CD4-positive, alpha-beta T cell treated with Interleukin-1 beta for 1 hour (primary cell): ENCODE measurements at regions not wholly inside any gene's neighbourhood (a gene's known extent, or its start where the extent isn't known, plus 50 kb on each side); places are given as distances from the start of the nearest gene placed in this dataset.
"Not testable (repeated sequence)": the region's sequence is repeated elsewhere in the genome, so short reads cannot be mapped to it uniquely, and the experiment has no call there.

Experiments used
- DNase-seq, 2 donors: peaks; one replicate each; pipeline ENCODE4 v3.0.0-alpha.2; 2020 to 2022

DNA sequence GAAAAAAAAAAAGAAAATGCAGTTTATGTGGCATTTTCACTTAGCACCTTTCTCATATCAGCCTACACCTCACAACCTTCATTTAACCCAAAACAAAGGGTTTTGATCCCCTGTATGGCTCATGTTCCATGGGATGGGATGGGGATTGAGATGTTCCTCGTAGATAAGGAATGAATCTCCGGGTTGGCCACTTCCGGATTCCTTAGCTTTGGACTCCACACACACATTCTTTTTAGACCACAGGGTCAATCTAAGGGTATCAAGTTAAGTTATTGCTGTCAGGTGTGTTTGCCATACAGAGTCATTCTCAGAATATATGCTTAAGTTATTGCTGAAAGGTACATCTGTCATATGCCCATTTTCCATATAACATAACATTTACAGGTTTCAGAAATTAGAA is 301.4 kb upstream of the TGFBR2 start:
- no peak for DNase-seq

DNA sequence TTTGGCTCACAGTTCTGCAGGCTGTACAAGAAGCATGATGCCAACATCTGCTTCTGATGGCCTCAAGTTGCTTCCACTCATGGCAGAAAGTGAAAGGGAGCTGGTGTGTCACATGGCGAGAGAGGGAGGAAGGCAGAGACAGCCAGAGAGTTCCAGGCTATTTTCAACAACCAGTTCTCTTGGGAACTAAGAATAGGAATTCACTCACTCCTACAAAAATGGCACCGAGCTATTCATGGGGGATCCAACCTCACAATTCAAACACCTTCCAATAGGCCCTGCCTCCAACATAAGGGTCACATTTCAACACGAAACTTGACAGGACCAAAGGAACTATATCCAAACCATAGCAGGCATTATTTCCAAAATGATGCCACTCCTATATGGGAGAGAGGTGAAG is 299.5 kb upstream of the TGFBR2 start:
- no peak for DNase-seq

DNA sequence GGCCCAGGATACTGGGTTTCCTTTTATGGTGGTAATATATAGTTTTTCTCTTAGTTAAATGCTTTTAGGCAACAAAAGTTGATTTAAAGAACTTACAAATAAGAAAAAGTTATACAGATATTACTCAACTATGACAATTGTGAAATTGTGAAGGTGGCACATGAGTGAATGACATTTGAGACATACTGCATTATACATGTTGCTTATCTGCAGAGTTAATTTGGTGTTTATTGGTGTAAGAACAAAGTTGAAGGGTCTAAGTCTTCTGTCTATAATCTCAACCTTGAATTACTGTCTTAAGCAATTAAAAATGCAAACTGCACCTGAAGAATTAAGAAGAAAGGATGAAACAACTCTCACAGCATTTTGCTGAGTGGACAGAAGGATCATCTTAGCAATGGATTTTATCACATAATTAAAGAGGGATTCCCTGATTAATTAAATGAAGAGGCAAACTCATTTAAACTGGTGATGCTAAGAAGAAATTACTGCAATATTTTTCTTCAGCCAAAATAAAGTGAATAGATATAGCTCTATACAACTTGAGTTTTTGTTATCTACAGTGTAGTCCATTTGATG is 298.9 kb upstream of the TGFBR2 start:
- no peak for DNase-seq

DNA sequence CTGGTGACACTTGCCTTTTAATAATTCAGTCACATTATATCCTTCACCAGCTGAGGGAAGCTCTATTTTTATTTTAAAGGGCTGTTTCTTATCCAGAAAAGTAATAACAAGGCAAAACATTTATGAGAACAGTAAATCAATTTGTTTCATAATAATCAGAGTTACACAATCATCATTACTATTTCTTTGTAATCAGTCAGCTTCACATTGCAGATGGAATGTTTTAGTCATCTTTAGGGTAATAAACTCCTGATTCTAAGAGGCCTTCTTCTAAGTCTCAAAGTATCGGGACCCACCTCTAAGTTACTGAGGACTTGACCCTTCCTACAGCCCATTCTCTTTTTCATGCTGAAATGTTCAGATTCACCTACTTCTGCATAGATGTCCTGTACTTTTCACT is 298.3 kb upstream of the TGFBR2 start:
- DNase-seq, result no peak

DNA sequence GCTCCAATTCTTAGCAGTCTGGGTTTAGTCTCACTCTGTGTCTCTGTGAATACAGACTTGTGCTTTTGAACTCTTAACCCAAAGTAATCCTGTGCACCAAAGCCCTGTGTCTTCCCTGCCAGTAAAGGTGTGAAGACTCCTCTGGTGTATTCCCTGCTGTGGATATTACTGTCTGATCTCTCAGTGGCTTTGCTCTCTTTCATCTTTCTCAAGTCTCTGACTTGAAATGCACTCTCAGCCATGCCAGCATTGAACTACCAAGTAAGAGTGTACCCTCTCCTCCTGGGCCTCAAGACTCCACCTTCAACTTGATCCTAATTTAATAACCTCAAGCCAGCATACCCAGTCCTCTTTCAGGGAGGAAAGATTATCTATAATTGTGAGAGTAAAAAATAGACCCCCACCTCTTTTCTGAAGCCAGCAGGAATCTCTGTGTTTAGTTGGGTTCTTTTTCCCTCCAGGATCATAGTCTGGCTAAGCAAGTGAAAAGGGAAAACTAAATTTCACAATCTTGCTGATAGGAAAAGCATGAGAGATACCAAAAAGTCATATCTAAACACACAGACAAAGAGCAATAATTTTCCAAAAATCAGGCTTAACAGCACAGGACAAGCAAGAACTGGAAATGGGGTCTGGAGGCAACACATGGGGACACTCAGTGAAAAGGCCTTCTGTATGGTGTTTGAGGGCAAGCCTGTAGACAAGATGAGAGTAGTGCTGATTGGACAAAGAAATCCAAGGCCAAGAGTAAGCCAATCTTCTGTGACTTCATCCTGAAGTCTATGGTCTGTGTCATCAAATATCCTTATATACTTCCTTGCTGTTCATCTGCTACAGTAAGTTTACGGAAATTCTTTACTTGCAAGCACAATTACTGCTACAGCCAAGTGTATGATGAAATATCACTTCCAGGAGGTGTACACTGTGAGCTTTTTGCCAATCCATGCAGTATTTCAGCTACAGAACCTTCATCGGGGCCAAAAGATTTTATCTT is 296.1 kb upstream of the TGFBR2 start:
- no peak for DNase-seq

DNA sequence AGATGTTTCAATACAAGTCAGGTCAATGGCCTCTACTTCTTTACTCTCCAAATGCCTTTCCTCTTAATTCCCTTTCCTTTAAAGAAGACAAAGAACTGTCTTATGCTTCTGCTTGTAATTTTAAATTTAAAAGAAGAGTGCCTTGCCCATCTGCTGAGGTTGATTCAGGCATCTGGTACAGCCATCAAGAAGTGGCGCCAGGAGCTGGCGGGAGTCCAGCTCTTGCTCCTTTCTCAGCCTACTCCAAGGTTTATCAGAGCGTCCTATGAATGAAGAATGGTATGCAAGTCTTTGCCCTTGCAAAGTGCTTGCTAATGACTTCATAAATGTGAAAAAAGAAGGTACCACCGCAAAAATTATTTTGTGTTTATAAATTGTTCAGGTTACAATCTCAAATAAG is 294.6 kb upstream of the TGFBR2 start:
- no peak for DNase-seq

DNA sequence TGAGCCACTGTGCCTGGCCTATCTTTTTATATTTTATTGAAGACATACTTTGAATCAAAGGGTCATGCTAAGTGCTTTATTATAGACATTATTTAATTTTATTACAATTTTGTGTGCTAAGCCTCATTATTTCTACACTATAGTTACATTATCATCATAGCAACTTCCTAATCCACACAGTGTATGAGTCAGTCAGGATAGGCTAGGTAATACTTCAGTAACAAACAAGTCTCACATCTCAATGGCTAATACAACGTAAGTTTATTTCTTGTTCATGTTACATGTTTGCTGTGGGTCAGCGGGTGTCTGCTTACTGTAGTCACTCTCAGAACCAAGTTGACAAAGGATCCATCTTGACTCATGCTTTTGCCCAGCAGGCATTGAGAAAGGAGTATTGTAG is 292.6 kb upstream of the TGFBR2 start:
- no peak for DNase-seq

DNA sequence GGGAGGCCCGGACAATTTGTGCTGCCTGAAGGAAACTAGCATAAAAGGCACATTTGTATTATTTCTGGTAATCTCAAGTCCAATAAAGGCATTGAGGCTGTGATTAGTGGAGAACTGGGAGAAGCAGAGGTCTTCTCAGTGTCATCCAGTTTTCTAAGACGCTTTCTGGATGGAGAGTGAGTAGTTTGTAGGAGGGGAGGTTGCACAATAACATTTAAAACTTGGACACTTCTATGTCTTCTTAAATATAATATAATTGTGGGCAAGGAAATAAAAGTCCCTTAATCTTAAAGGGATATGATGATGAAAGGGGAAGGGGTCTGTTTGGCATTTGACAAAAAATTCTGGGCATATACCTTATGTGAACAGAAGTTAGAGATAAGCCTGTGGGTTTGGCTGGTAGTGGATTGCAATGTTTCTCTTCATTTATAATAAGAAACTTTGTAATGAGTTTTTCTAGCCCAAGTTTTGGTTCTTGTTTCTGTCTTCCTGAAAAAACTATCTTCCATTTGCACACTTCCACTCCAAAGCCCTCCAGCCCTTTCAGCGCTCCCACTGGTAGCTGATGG is 291.6 kb upstream of the TGFBR2 start:
- no peak for DNase-seq

DNA sequence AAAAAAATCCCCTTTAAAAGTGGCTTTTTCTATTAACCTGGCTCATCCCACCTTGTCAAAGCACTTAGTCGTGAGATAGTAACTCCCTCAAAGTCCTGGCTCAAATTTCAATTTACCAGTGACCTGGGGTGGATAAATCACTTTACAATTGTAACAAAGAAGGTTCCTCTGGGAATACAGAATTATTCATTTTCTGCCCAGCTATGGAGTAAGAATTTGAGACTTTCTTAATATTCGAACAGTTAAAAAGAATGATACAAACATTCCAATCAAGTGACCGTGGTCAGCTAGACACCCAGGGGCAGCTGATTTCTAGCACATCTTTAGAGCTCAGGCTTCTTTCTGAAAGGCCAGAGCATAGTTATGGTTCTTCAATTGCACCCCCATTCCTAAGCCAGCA is 291.0 kb upstream of the TGFBR2 start:
- DNase-seq, result no peak

DNA sequence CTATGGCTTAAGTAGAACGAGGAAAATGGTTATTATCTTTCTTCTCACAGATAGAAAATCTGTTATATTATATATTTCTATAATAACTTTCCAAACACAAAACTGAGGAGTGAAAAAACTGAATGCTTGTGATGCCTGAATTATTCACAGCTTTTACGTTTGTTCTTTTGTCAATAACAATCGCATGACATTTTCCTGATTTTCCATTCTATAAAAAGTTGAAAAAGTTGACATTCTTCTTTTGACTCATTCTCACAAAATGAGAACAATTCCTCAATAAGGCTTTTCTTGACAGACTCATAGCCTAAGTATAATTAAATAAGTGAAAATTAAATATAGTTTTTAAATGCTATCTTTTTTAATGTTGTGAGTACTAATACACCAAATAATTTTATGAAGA is 288.8 kb upstream of the TGFBR2 start:
- no peak for DNase-seq

DNA sequence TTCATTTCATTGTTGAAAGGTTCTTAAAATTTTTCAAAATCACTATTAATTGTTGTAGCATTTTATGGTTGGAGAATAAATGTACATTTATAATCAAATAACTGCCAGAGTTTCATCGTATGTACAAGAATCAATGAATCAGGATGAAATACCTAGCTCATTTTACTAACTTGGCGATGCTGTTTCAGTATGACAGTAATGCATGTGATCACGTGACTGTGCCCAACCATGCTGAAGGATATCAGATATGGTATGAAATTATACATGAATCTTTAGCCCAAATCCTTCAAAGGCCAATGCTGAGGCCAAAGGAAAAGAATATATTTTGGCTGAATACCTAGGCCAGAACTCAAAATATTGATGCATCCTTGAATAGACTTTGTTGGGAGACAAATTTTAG is 288.3 kb upstream of the TGFBR2 start:
- DNase-seq, result no peak

DNA sequence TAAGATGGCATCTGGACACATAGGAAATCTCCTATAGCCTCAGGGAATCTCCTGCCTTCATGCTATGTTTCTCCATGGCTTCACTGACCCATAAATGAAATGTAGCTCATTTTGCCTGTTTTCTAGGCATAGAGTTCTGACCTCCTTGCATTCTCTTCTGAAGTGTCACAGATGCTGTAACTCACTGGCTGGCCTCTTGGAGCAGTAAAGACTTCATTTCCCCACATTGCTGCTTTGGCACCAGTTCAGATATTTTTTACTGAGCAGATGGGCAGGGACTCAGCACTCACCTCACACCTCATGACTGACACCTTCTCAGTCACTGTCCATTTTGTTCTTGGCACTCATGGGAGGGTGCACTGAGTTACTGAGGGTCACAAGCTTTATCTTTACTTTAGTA is 286.7 kb upstream of the TGFBR2 start:
- DNase-seq, result peak; percentile 47 to 60

DNA sequence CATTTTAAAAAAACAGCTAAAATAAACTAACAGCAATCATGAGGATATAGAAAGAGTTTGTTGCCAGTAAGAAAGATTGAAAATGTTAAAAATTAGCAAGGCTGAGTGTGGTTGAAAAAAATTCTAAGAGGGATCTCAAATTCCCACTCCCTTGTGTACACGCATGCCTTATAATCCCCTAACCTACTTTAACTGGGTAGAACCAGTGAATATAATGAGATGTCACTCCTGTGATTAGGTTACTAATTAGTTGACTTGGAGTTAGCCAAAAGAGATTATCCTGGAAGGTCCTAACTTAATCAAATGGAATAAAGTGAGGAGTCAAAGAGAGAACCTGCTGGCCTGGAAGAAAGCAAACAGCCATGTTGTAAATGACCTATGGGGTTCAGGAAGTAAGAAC is 286.0 kb upstream of the TGFBR2 start:
- DNase-seq, result no peak

DNA sequence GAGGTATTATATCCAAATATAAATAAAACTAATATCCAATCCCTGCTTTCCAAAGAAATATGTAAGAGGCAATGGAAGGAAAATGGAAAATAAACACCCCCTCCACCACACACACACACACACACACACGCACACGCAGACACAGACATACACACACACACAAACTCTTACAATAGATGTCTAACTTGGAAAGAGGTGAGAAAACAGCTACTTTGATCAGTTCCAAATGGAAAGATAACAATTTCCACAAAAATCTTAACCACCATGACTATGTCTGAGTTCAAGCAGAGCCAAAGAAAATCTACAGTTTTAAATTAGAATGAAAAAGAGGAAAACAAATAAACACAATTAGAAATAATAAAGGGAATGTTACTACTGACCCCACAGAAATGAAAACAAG is 285.3 kb upstream of the TGFBR2 start:
- no peak for DNase-seq

DNA sequence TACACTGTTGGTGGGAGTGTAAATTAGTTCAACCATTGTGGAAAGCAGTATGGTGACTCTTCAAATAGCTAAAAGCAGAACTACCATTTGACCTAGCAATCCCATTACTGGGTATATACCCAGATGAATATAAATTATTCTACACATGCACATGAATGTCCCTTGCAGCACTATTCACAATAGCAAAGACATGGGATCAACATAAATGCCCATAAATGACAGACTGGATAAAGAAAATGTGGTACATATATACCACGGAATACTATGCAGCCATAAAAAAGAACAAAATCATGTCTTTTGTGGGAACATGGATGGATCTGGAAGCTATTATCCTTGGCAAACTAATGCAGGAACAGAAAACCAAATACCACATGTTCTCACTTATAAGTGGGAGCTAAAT is 282.8 kb upstream of the TGFBR2 start:
- DNase-seq, result not testable (repeated sequence)

DNA sequence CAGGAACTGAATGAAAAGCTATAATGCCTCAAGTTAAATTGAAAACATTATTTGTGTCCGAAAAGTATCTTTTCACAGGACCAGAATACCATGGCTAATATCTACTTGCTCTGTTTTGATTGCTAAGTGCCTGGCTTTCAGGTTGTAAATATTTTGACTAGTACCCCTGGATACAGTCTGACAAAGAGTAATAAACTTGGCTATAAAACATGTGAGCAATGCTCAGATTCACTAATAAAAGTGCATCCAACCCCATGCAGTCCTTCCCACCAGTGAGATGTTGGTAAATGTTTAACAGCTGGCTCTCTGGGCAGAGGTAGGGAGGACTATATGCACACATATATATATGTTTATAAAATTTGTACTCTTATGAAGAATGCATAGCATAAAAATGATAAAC is 281.8 kb upstream of the TGFBR2 start:
- no peak for DNase-seq

DNA sequence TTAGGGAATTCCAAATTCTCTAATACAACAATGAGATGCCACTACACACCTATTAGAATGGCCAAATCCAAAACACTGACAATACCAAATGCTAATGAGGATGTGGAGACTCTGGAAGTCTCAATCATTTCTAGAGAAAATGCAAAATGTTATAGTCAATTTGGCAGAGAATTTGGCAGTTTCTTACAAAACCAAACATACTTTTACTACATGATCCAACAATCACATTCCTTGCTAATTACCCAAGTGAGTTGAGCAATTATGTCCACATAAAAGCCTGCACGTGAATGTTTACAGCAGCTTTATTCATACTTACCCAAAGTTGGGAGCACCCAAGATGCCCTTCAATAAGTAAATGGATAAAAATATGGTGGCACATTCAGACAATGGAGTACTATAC is 278.4 kb upstream of the TGFBR2 start:
- not testable (repeated sequence) for DNase-seq

DNA sequence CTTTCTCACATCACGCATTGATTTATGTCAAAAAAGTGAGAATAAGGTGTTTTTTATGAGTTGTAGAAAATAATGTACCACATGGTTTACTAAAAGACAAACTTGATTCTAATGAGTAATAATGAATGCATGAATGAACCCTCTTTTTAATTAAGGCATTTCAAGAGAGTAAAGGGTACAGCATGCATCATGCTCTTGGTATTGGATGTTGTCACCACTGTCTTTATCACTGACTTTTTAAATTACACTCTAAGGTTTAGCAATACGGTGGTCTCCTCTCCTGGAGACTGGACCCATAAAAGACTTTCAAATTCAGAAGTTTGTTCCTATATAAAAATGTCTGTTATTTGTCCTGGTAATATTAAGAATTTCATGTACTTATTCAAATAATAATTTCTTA is 277.5 kb upstream of the TGFBR2 start:
- not testable (repeated sequence) for DNase-seq

DNA sequence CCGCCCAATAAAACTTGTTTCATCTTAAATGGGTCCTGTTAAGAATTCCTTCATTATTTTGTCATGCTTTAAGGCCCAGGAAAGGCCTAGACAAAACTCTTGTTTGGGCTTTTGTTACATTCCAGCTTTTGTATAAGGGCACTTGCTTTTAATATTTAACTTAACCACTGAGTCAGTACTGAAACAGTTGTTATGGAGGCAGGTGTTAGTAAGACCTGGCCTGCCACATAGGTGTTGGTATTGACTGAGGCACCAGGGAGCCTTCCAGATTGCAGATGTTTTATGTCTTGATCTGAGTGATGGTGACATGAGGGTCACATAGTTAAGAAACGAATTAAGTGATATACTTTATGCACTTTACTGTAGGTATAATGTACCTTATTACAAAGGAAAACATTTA is 274.9 kb upstream of the TGFBR2 start:
- no peak for DNase-seq

DNA sequence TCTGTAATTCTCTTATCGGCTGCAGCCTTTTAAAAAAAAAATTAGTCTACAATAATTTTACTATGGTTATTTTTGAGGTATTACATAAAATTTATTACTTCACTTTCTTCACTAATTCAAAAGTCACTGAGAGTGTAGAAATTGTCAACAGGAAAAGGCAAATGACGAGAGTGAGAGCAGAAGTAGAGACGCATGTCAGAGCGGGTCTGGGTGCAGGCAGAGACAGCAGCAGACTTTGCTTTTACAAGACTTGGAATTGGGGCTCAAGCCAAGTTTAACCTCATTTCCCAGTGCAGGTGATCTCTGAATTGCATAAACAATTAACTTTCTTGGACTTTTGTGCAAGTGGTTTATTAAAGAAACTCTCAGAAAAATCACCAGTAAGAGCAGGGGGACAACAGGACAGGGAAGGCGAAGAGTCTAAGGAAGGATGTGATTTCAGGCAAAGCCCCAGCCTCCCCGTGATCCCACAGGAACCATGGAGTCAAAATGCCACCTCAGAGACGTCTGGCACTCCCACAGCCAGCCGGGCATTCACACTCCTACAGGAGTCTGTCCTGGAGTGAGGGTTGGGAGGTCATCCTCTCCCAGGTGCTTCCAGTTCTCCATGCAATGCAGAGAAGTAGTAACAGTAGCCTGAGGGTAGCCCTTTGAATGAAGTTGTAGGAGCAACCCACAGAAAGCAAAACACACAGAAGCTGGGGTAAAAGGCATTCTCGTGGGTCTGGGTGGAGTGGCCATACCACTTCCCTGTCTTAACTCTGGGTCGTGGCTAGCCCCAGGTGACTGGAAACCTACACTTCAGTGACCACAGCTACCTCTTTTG is 274.0 kb upstream of the TGFBR2 start:
- DNase-seq, result peak in 1 of 2 donors; percentile 44

DNA sequence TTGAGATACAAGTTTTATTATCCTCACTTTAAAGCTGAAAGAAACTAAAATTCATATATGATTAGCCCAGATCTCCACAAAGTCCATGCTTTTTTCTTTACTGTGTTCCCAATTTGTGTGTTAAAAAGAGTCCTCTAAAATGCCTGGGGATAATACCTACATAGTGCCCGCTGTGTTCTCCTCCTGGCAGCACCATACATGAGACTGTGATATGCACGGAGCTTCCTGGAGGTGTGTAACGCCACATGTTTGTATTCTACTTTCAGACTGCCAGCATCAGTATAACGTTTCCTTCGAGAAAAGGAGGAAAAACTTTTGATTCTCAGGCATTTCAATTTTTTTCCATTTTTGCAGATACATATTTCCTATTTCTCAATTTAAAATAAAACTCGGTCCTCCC is 273.3 kb upstream of the TGFBR2 start:
- no peak for DNase-seq

DNA sequence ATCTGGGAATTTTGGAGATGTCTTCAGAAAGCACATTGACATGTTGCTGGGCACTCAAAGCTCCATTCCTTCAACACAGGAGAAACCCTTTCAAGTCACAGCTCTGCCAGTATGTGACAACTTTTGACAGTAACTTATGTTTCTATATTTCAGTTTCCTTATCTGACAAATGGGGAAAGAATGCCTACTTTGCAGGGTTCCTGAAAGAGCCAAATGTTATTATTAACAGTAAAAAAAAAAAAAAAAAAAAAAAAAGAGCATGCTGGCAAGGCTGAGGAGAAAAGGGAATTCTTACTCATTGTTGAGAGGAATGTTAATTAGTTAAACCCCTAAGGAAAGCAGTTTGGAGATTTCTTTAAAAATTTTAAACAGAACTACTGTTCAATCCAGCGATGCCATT is 272.5 kb upstream of the TGFBR2 start:
- no peak for DNase-seq

DNA sequence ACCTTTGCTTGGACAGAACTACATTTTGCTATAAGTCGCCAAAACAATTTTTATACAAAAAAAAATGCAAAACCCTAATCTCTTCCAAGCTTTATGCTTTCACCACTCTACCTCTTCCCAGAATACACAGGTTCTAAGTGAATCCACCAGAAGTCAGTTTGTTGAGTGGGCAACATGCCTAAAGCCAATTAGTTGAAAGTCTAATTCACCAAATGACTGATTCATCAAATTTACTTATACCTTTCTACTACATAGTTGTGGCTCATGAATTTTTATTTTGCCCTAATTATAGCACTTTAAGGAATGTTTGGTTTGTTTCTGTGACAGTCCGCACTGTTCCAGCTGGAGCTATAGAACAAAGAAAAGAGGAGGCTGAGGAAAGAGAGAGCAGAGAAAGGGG is 265.9 kb upstream of the TGFBR2 start:
- DNase-seq, result no peak
